HFFc6 (cell line): ENCODE measurements at regions not wholly inside any gene's neighbourhood (a gene's known extent, or its start where the extent isn't known, plus 50 kb on each side); places are given as distances from the start of the nearest gene placed in this dataset.

ENCODE experiments used
- DNase-seq: peaks from one replicate; pipeline ENCODE4 v3.0.0-alpha.2; 2018
- H3K27ac Mint-ChIP-seq: 2 replicates; pipeline ENCODE4 v1.8.0; 2020; ENCODE audit warnings: mild to moderate bottlenecking, mixed read lengths
- H3K27me3 Mint-ChIP-seq: 2 replicates; pipeline ENCODE4 v1.8.0; 2021; ENCODE audit warnings: mild to moderate bottlenecking, moderate library complexity, mixed read lengths; ENCODE audit not compliant: insufficient read depth
- H3K36me3 Mint-ChIP-seq: 2 replicates; pipeline ENCODE4 v1.8.0; 2021; ENCODE audit warnings: low read depth, mixed read lengths
- H3K4me1 Mint-ChIP-seq: 2 replicates; pipeline ENCODE4 v1.8.0; 2020; ENCODE audit warnings: low read depth, mixed read lengths
- H3K4me3 Mint-ChIP-seq: 2 replicates; pipeline ENCODE4 v1.8.0; 2020; ENCODE audit warnings: mild to moderate bottlenecking, moderate library complexity, mixed read lengths
- H3K9me3 Mint-ChIP-seq: 2 replicates; pipeline ENCODE4 v1.8.0; 2020; ENCODE audit warnings: mild to moderate bottlenecking, mixed read lengths
- TF ChIP-seq, protein P1 (sequence below): fragments of 200-600 bp; sonication (generic); IDR thresholded peaks from 2 replicates; pipeline ENCODE4 v1.5.0; 2021; ENCODE audit warnings: antibody characterized with exemption, mild to moderate bottlenecking

DNA sequence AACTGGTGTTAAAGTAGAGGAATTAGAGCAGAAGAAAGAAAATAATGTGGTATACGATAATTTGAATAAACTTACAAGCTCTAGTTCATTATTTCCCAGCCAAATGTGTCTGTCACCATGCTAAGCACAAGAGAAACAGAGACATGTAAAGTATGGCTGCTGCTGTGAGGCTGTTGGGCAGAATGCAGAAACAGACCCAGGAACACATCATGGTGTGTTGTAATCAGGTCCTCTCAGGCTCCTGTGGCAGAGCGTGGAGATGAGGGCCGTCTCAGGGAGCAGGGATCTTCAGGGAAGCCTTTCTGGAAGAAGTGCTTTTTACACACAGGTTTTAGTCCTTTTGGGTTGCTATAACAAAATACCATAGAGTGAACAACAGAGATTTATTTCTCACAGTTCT, 710.7 kb upstream of the SGCG start:
- Mint-ChIP-seq H3K36me3 (no peaks in the 10 kb centered on the region), H3K4me1 (no peaks in the 10 kb centered on the region), H3K27ac (no peak overlapping the region), H3K4me3 (no peak overlapping the region), H3K27me3 (no peaks in the 10 kb centered on the region), H3K9me3 (peaks cover 33% of the 10 kb centered on the region)
- TF ChIP-seq, protein P1, sequence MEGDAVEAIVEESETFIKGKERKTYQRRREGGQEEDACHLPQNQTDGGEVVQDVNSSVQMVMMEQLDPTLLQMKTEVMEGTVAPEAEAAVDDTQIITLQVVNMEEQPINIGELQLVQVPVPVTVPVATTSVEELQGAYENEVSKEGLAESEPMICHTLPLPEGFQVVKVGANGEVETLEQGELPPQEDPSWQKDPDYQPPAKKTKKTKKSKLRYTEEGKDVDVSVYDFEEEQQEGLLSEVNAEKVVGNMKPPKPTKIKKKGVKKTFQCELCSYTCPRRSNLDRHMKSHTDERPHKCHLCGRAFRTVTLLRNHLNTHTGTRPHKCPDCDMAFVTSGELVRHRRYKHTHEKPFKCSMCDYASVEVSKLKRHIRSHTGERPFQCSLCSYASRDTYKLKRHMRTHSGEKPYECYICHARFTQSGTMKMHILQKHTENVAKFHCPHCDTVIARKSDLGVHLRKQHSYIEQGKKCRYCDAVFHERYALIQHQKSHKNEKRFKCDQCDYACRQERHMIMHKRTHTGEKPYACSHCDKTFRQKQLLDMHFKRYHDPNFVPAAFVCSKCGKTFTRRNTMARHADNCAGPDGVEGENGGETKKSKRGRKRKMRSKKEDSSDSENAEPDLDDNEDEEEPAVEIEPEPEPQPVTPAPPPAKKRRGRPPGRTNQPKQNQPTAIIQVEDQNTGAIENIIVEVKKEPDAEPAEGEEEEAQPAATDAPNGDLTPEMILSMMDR = no peak
- DNase-seq = no peak

DNA sequence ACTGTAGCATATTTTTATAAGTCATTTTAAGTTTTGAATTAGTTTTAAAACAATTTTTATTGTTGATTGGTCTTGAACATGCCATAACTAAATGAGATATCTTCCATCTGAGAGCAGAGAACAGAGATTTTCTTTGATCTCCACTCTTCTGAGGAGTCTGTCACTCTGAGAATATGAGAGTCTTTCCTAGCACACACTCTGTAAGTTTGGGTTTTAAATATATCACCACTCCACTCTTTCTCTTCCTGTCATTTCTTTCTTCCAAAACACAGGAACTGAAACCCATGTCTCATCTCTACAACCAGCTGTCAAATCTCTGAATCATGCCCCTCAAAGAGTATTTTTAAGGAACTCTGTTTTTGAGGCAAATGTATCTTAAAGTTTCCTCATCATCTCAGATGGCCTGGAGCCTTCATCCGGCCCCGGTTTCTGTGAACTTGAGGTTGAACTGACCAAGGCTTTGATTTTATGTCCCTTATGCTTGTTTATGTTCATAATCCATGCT, 698.2 kb upstream of the SGCG start:
- H3K27me3 Mint-ChIP-seq = no peaks in the 10 kb centered on the region
- peaks cover 6% of the 10 kb centered on the region; the same call in 1 of the 2 replicates for H3K36me3 Mint-ChIP-seq
- no peaks in the 10 kb centered on the region for H3K4me1 Mint-ChIP-seq
- H3K9me3 Mint-ChIP-seq = peaks cover 57% of the 10 kb centered on the region
- DNase-seq = no peak
- no peak overlapping the region for H3K27ac Mint-ChIP-seq
- TF ChIP-seq, protein P1 = no peak
- H3K4me3 Mint-ChIP-seq = no peak overlapping the region

DNA sequence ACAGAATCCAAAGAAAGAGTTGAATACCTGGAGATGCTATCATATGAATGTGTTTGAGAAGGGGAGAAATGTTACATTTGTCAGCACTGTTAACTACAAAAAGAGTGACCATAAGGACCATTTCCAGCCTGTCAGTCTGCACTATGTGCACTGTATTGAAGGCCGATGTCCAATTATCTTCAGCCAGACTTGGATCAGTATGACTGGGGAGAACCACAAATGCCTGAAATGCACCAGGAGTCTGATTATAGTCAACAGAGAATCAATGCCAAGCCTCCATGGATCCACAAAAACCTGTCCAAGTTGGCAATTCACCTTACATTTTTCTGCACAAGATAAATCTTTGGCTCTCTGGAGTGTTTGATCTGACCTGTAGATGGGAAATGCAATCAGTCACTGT, 697.5 kb upstream of the SGCG start:
- Mint-ChIP-seq H3K36me3 (peaks cover 6% of the 10 kb centered on the region; the same call in 1 of the 2 replicates), H3K4me3 (no peak overlapping the region), H3K27me3 (no peaks in the 10 kb centered on the region), H3K9me3 (peaks cover 58% of the 10 kb centered on the region), H3K4me1 (no peaks in the 10 kb centered on the region), H3K27ac (no peak overlapping the region)
- TF ChIP-seq, protein P1 = no peak
- DNase-seq = no peak

DNA sequence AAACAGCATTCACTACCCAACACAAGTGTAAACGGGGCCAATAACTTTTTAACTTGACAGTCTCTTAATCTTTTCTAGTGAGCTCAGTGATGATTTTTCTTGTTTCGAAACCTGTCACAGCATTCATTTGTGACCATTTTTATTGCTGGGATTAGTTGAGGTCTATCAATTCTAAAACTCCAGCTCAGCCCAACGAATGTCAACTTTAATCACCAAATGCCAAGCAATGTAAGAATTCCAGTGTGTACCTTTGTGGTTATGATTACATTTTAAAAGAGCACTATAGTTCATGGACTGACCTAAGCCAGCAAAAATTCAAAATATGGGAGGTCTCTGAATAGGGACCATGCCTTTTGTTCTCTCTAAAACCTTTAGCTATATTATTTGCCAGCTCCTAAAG, 694.3 kb upstream of the SGCG start:
- no peaks in the 10 kb centered on the region for H3K4me1 Mint-ChIP-seq
- no peaks in the 10 kb centered on the region for H3K27me3 Mint-ChIP-seq
- H3K27ac Mint-ChIP-seq = no peak overlapping the region
- no peak for DNase-seq
- TF ChIP-seq, protein P1 = no peak
- H3K9me3 Mint-ChIP-seq = peaks cover 48% of the 10 kb centered on the region
- no peak overlapping the region for H3K4me3 Mint-ChIP-seq
- peaks cover 6% of the 10 kb centered on the region; the same call in 1 of the 2 replicates for H3K36me3 Mint-ChIP-seq

DNA sequence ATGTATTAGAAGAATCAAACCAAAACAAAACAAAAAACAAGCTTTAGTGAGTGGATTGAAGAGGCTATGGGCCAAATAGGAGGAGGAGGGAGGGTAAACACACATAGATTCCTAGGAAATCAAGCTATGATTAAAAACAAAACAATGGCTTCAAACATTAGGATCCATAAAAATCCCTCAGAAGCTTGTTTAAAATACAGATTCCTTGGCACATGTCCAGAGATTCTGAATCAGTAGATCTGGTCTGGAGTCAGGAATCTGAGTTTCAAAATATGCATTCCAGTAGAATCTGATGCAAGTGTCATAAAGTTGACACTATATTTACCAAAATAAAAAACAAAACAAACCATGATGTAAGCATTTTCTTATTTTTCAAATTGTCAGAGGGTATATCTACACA, 692.8 kb upstream of the SGCG start:
- Mint-ChIP-seq H3K4me3 (no peak overlapping the region), H3K4me1 (no peaks in the 10 kb centered on the region), H3K9me3 (peaks cover 40% of the 10 kb centered on the region), H3K27ac (no peak overlapping the region), H3K27me3 (no peaks in the 10 kb centered on the region), H3K36me3 (peaks cover 6% of the 10 kb centered on the region; the same call in 1 of the 2 replicates)
- TF ChIP-seq, protein P1 = no peak
- DNase-seq = no peak

DNA sequence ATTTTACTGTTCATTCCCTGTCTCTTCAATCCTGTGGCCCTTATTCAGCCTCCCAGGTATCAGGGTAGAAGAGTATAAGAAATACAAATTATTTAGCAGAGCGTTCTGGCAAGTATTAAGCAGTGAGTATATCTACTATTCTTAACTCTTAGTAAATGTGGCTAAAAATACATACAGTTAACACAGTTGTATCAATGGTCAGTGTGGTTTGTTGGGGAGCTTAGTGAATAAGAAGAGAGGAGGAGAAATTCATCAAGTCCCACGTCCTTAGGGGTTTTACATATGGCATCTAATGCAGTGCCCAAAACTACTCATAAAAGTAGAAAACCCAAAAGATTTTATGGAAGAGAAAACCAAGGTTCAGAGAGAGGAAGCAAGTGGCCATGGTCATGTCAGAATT, 691.0 kb upstream of the SGCG start:
- Mint-ChIP-seq H3K36me3 (peaks cover 6% of the 10 kb centered on the region; the same call in 1 of the 2 replicates), H3K4me3 (no peak overlapping the region), H3K27me3 (no peaks in the 10 kb centered on the region), H3K27ac (no peak overlapping the region), H3K9me3 (peaks cover 44% of the 10 kb centered on the region), H3K4me1 (no peaks in the 10 kb centered on the region)
- TF ChIP-seq, protein P1 = no peak
- DNase-seq = no peak
